Kidney glomerular epithelial cell (primary cell): ENCODE measurements at regions not wholly inside any gene's neighbourhood (a gene's known extent, or its start where the extent isn't known, plus 50 kb on each side); places are given as distances from the start of the nearest gene placed in this dataset.
"Not testable (repeated sequence)": the region's sequence is repeated elsewhere in the genome, so short reads cannot be mapped to it uniquely, and the experiment has no call there.

Experiments
- DNase-seq: peaks from one replicate; lab custom pipeline; 2025; lab: John Stamatoyannopoulos, UW

GRCh38 chr6:73943930-73944652 lies 248.1 kb downstream of the CD109 start:
- DNase-seq: no peak

GRCh38 chr6:73943411-73943810 lies 247.4 kb downstream of the CD109 start:
- DNase-seq: no peak

GRCh38 chr6:73942592-73943186 lies 246.7 kb downstream of the CD109 start:
- no peak for DNase-seq

GRCh38 chr6:73941892-73942291 lies 245.9 kb downstream of the CD109 start:
- no peak for DNase-seq

- no peak for DNase-seq
These were observed 241.8 kb downstream of the CD109 start for GRCh38 chr6:73937805-73938204.

- DNase-seq: no peak
These were observed 236.9 kb downstream of the CD109 start for GRCh38 chr6:73932866-73933265.

- DNase-seq: no peak
These were observed 233.4 kb downstream of the CD109 start for GRCh38 chr6:73929405-73929804.

GRCh38 chr6:73927421-73927820 lies 231.4 kb downstream of the CD109 start:
- no peak for DNase-seq

GRCh38 chr6:73925703-73926102 lies 229.7 kb downstream of the CD109 start:
- not testable (repeated sequence) for DNase-seq

GRCh38 chr6:73923905-73924485 lies 228.0 kb downstream of the CD109 start:
- no peak for DNase-seq

GRCh38 chr6:73903155-73903554 lies 207.2 kb downstream of the CD109 start:
- DNase-seq: no peak

GRCh38 chr6:73901986-73902385 lies 206.0 kb downstream of the CD109 start:
- DNase-seq: no peak

- DNase-seq: no peak
These were observed 205.3 kb downstream of the CD109 start for GRCh38 chr6:73901311-73901710.

GRCh38 chr6:73898599-73898998 lies 202.6 kb downstream of the CD109 start:
- DNase-seq: no peak

GRCh38 chr6:73893696-73894095 lies 197.7 kb downstream of the CD109 start:
- no peak for DNase-seq

GRCh38 chr6:73888050-73888449 lies 192.0 kb downstream of the CD109 start:
- no peak for DNase-seq

GRCh38 chr6:73885393-73885792 lies 189.4 kb downstream of the CD109 start:
- no peak for DNase-seq

GRCh38 chr6:73884540-73884939 lies 188.5 kb downstream of the CD109 start:
- no peak for DNase-seq

GRCh38 chr6:73879501-73880293 lies 183.7 kb downstream of the CD109 start:
- no peak for DNase-seq

- DNase-seq: no peak
These were observed 182.4 kb downstream of the CD109 start for GRCh38 chr6:73878403-73878802.
